ENCODE measurements at regions not wholly inside any gene's neighbourhood (a gene's known extent, or its start where the extent isn't known, plus 50 kb on each side); places are given as distances from the start of the nearest gene placed in this dataset.
A peak's percentile ranks its signal among the peaks of the same experiment; 100 is the strongest.

DNA sequence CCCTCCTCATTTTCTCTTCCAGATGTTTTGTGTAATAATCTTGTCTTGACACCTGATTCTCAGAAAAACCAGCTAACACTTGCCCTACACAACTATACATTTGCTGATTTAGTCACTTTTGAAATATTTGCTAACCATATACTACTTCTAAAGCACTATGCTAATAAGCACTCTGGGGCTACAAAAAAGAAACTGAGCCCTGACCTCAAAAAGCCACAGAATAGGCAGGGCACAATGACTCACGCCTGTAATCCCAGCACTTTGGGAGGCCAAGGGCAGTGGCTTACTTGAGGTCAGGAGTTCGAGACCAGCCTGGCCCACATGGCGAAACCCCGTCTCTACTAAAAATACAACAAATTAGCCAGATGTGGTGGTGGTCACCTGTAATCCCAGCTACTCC lies 266.0 kb downstream of the RAD51AP2 start:
- DNase-seq (no peak), FAIRE-seq (no peak)
- Histone ChIP-seq H3K27me3 (ENCODE audit: control insufficient read depth, insufficient read depth, low read length) (no peaks in the 10 kb centered on the region), H3K4me1 (ENCODE audit: control insufficient read depth in 2 of 3, insufficient read depth in 2 of 3, low read depth in 1 of 3, low read length in 3 of 3) (no peaks in the 10 kb centered on the region), H3K36me3 (ENCODE audit: control insufficient read depth in 2 of 3, insufficient read depth in 3 of 3, low read length in 3 of 3) (no peaks in the 10 kb centered on the region), H3K27ac (ENCODE audit: low read depth in 2 of 2, low read length in 2 of 2) (no peak overlapping the region), H3K9me3 (ENCODE audit: control insufficient read depth in 2 of 3, insufficient read depth in 1 of 3, low read length in 3 of 3) (no peaks in the 10 kb centered on the region), H3K9ac (ENCODE audit: low read length in 3 of 3) (no peak overlapping the region), H3K4me3 (ENCODE audit: low read length in 3 of 3) (no peak overlapping the region)
- intact Hi-C loops (cut with DNase I) = no loop called here
- no peak for TF ChIP-seq CTCF (IDR thresholded peaks at IDR 0.05; ENCODE audit: borderline replicate concordance, extremely low read depth, insufficient read depth)

- H3K4me3 ChIP-seq (ENCODE audit: low read length in 3 of 3) = no peak overlapping the region
- FAIRE-seq (no peak), DNase-seq (no peak)
- H3K27ac ChIP-seq (ENCODE audit: low read depth in 2 of 2, low read length in 2 of 2) = no peak overlapping the region
- intact Hi-C loops (cut with DNase I) = no loop called here
- no peaks in the 10 kb centered on the region for H3K36me3 ChIP-seq (ENCODE audit: control insufficient read depth in 2 of 3, insufficient read depth in 3 of 3, low read length in 3 of 3)
- H3K9ac ChIP-seq (ENCODE audit: low read length in 3 of 3) = no peak overlapping the region
- no peaks in the 10 kb centered on the region for H3K4me1 ChIP-seq (ENCODE audit: control insufficient read depth in 2 of 3, insufficient read depth in 2 of 3, low read depth in 1 of 3, low read length in 3 of 3)
- H3K9me3 ChIP-seq (ENCODE audit: control insufficient read depth in 2 of 3, insufficient read depth in 1 of 3, low read length in 3 of 3) = no peaks in the 10 kb centered on the region
- no peaks in the 10 kb centered on the region for H3K27me3 ChIP-seq (ENCODE audit: control insufficient read depth, insufficient read depth, low read length)
- TF ChIP-seq CTCF (IDR thresholded peaks at IDR 0.05; ENCODE audit: borderline replicate concordance, extremely low read depth, insufficient read depth) = no peak
Observed at GRCh38 chr2:17251171-17251570, 267.1 kb downstream of the RAD51AP2 start.

DNA sequence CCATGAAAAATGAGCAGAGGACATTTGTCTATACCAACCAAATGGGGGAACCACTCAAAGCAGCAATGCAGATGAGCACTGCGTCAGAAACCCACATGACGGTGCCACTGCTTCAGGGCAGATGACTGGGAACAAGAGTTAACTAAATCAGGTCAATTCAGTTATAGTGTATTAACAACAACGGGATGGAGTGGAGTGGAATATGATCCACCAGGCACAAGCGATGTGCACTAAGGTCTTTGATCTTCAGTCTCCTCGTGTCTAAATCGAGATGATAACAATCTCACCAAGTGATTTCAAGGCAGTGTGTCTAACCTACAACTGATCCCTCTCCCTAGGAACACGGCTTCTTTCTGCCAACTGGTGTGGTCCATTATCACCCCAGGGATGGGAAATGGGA lies 269.0 kb downstream of the RAD51AP2 start:
- Histone ChIP-seq H3K9ac (ENCODE audit: low read length in 3 of 3) (no peak overlapping the region), H3K4me3 (ENCODE audit: low read length in 3 of 3) (no peak overlapping the region), H3K27ac (ENCODE audit: low read depth in 2 of 2, low read length in 2 of 2) (no peak overlapping the region), H3K27me3 (ENCODE audit: control insufficient read depth, insufficient read depth, low read length) (no peaks in the 10 kb centered on the region), H3K36me3 (ENCODE audit: control insufficient read depth in 2 of 3, insufficient read depth in 3 of 3, low read length in 3 of 3) (no peaks in the 10 kb centered on the region), H3K4me1 (ENCODE audit: control insufficient read depth in 2 of 3, insufficient read depth in 2 of 3, low read depth in 1 of 3, low read length in 3 of 3) (no peaks in the 10 kb centered on the region), H3K9me3 (ENCODE audit: control insufficient read depth in 2 of 3, insufficient read depth in 1 of 3, low read length in 3 of 3) (no peaks in the 10 kb centered on the region)
- intact Hi-C loops (cut with DNase I) = no loop called here
- TF ChIP-seq CTCF (IDR thresholded peaks at IDR 0.05; ENCODE audit: borderline replicate concordance, extremely low read depth, insufficient read depth) = no peak
- FAIRE-seq (no peak), DNase-seq (no peak)

GRCh38 chr2:17245906-17246305 lies 272.3 kb downstream of the RAD51AP2 start:
- intact Hi-C loops (cut with DNase I) = no loop called here
- Histone ChIP-seq H3K4me1 (ENCODE audit: control insufficient read depth in 2 of 3, insufficient read depth in 2 of 3, low read depth in 1 of 3, low read length in 3 of 3) (no peaks in the 10 kb centered on the region), H3K9ac (ENCODE audit: low read length in 3 of 3) (no peak overlapping the region), H3K9me3 (ENCODE audit: control insufficient read depth in 2 of 3, insufficient read depth in 1 of 3, low read length in 3 of 3) (no peaks in the 10 kb centered on the region), H3K27me3 (ENCODE audit: control insufficient read depth, insufficient read depth, low read length) (no peaks in the 10 kb centered on the region), H3K27ac (ENCODE audit: low read depth in 2 of 2, low read length in 2 of 2) (no peak overlapping the region), H3K36me3 (ENCODE audit: control insufficient read depth in 2 of 3, insufficient read depth in 3 of 3, low read length in 3 of 3) (no peaks in the 10 kb centered on the region), H3K4me3 (ENCODE audit: low read length in 3 of 3) (no peak overlapping the region)
- TF ChIP-seq CTCF (IDR thresholded peaks at IDR 0.05; ENCODE audit: borderline replicate concordance, extremely low read depth, insufficient read depth) = no peak
- FAIRE-seq (no peak), DNase-seq (peak in 2 of 5 donors; percentile 22 to 70)
